NT2/D1 (cell line): ENCODE measurements at regions not wholly inside any gene's neighbourhood (a gene's known extent, or its start where the extent isn't known, plus 50 kb on each side); places are given as distances from the start of the nearest gene placed in this dataset.

ENCODE experiments used
- SUZ12 ChIP-seq: IDR thresholded peaks from 2 replicates; pipeline ENCODE4 v1.6.1; 2011; ENCODE audit not compliant: insufficient read length, insufficient read depth; ENCODE audit errors: extremely low read depth
- ZNF274 ChIP-seq: IDR thresholded peaks from 2 replicates; pipeline ENCODE4 v1.6.1; 2011; ENCODE audit warnings: mild to moderate bottlenecking, low read depth, low read length

- TF ChIP-seq SUZ12 = no peak
- no peak for TF ChIP-seq ZNF274
These were observed 584.1 kb downstream of the LRFN5 start for GRCh38 chr14:42190744-42191143.
